HL-60 (cell line): ENCODE measurements at regions not wholly inside any gene's neighbourhood (a gene's known extent, or its start where the extent isn't known, plus 50 kb on each side); places are given as distances from the start of the nearest gene placed in this dataset.

Experiments used
- POLR2AphosphoS5 ChIP-seq: IDR thresholded peaks from 2 replicates; pipeline ENCODE4 v1.6.1; 2012; ENCODE audit warnings: low read depth
- SPI1 ChIP-seq: IDR thresholded peaks from 2 replicates; pipeline ENCODE4 v1.6.1; 2012; ENCODE audit warnings: low read depth, mild to moderate bottlenecking, borderline replicate concordance
- TF ChIP-seq, protein P1 (sequence below): IDR thresholded peaks from one replicate; pipeline ENCODE4 v1.5.1; 2011; ENCODE audit warnings: low read length, control low read depth, inconsistent platforms; ENCODE audit not compliant: insufficient read depth
- TF ChIP-seq, protein P2 (sequence below): IDR thresholded peaks from 2 replicates; pipeline ENCODE4 v1.6.1; 2012; ENCODE audit warnings: low read depth; ENCODE audit not compliant: insufficient replicate concordance

DNA sequence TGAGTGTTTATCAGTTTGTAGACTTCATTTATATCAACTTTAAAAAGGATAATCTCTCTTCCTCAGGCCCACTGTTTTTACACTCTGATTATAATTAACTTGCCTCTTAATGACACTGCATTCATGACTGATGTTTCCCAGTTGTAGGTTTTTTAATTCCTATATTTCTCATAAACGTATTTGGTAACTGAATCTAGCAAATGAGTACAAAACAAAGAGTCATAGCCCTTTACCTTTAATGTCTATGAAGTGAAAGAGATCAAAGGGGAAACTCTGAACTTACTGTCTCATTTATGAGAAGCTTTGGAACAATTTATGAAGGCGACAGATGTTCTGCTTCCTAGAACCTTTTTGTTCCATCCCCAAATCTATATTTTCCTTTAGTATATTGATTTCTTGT is 56.6 kb upstream of the ABCA1 start:
- TF ChIP-seq, protein P1, sequence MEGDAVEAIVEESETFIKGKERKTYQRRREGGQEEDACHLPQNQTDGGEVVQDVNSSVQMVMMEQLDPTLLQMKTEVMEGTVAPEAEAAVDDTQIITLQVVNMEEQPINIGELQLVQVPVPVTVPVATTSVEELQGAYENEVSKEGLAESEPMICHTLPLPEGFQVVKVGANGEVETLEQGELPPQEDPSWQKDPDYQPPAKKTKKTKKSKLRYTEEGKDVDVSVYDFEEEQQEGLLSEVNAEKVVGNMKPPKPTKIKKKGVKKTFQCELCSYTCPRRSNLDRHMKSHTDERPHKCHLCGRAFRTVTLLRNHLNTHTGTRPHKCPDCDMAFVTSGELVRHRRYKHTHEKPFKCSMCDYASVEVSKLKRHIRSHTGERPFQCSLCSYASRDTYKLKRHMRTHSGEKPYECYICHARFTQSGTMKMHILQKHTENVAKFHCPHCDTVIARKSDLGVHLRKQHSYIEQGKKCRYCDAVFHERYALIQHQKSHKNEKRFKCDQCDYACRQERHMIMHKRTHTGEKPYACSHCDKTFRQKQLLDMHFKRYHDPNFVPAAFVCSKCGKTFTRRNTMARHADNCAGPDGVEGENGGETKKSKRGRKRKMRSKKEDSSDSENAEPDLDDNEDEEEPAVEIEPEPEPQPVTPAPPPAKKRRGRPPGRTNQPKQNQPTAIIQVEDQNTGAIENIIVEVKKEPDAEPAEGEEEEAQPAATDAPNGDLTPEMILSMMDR: no peak
- TF ChIP-seq SPI1: no peak
- no peak for TF ChIP-seq POLR2AphosphoS5
- TF ChIP-seq, protein P2, sequence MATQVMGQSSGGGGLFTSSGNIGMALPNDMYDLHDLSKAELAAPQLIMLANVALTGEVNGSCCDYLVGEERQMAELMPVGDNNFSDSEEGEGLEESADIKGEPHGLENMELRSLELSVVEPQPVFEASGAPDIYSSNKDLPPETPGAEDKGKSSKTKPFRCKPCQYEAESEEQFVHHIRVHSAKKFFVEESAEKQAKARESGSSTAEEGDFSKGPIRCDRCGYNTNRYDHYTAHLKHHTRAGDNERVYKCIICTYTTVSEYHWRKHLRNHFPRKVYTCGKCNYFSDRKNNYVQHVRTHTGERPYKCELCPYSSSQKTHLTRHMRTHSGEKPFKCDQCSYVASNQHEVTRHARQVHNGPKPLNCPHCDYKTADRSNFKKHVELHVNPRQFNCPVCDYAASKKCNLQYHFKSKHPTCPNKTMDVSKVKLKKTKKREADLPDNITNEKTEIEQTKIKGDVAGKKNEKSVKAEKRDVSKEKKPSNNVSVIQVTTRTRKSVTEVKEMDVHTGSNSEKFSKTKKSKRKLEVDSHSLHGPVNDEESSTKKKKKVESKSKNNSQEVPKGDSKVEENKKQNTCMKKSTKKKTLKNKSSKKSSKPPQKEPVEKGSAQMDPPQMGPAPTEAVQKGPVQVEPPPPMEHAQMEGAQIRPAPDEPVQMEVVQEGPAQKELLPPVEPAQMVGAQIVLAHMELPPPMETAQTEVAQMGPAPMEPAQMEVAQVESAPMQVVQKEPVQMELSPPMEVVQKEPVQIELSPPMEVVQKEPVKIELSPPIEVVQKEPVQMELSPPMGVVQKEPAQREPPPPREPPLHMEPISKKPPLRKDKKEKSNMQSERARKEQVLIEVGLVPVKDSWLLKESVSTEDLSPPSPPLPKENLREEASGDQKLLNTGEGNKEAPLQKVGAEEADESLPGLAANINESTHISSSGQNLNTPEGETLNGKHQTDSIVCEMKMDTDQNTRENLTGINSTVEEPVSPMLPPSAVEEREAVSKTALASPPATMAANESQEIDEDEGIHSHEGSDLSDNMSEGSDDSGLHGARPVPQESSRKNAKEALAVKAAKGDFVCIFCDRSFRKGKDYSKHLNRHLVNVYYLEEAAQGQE: no peak
